Renal pelvis (tissue), 1 donor: ENCODE measurements at regions not wholly inside any gene's neighbourhood (a gene's known extent, or its start where the extent isn't known, plus 50 kb on each side); places are given as distances from the start of the nearest gene placed in this dataset.

Source experiments
- DNase-seq: peaks from one replicate; pipeline ENCODE4 v3.0.0-alpha.2; 2013

DNA sequence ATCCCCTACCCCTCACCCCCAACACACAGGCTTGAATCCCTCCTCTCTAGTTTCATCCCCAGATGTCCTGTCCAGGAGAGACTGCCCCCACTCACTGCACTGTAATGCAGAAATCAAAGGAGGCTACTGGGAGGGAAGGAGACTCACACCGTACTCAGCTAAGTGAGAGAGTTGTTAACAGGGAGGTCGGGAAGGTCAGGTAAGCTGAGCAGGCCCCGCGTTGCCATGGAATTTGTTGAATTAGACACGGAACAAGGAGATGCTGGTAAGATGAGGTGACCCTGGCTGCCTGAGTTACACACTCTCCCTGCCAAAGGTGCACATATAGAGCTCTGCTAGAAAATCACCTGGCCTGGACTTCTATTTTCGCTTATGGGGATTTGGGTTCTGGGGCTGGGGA lies 197.9 kb downstream of the NXPE2 start:
- DNase-seq: peak; percentile 60

DNA sequence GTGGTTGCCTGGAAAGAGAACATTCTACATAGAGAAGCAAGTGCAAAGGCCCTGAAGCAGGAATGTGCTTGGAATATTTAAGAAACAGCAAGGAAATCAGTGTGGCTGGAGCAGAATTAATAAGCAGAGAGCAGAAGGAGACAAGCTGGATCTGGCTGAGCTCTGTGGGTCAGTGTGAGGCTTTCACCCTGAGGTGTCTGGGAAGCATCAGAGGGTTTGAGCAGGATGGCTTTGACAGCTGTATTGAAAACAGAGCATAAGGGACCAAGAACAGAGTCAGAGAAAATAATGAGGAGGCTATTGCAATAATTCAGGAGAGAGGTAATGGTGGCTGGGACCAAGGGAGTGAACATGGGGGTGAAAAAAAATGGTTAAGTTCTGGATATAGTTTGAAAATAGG lies 199.6 kb downstream of the NXPE2 start:
- DNase-seq: no peak

DNA sequence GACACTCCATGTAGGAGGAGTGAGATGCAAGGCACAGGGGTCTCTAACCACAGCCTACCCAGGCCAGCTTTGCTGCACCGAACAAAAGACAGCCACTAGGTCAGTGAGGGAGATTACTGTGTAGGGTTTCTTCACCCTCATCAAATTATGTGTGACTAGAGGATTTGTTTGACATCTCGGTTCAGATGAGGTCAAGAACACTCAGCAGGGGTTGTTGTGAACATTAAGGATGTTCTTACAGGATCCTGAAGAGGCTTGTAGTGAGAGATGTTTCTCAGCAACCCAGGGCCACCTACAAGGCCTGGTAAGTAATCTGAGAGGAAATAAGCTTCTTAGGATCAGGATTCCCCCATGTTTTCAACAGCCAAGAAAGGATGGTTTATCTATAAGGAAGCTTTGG lies 202.1 kb downstream of the NXPE2 start:
- no peak for DNase-seq

DNA sequence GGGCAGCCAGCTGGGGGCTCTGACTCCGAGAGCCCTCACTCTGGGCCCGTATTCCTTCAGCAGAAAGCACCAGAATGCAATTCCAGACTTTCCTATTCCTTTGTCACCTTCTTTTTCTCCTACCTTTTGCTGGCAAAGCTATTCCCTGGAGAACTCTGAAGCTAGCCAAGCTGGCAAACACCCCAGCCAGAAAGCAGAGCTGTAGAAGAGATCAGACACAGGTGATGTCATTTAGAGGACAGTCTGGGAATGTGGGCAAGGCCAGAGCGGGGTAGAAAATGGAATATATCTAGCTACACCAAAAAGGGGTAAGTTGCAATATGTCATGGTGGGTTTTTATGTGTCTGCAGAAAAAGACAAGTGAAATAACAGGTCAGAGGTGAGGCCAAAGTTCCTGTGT lies 205.1 kb downstream of the NXPE2 start:
- no peak for DNase-seq

DNA sequence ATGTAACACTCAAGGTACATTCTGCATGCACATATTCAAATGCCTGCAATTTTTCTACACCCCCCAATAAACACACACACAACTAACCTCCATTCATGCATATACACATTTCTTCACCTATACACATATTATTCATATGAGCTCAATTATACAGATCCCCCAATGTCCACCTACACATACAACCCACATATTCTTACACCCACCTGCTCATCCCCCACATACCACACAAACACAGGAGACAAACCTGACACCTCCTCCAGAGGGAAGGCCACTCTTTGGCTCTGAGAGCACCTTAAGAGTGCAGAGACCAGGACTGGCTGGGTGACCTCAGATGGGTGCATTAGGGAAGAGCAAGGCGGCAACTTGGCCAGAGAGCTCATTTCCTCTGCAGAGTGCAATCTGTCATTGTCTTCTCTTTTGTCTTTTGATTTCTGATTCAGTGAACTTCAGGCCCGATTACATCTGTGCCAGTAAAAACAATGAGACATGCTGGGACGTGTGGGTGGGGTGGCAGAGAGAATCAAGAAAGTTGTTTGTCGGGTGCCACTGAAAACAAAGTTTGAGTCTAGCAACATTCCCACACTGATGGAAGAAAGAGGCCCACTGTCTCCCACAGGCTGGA lies 208.4 kb downstream of the NXPE2 start:
- DNase-seq: no peak

DNA sequence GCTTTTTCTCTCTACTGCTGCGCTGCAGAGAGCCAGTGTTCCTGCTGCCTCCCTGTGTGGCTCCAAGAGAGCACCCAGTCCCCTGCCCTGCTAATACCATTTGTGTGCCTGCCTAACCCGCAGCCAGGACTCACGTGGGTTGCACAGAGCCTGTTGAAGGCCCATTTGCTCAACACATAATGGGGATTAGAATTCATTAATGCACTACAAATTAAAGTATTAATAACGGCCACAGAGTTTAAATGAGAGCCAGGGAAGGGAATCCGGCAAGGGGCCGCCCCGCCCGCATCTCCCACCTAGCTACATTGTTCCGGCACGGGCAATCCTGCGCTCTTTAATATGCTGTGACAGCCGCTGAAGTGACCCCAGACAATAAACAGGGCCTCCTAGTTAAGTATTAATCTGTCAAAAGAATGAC lies 211.3 kb downstream of the NXPE2 start:
- DNase-seq: no peak

DNA sequence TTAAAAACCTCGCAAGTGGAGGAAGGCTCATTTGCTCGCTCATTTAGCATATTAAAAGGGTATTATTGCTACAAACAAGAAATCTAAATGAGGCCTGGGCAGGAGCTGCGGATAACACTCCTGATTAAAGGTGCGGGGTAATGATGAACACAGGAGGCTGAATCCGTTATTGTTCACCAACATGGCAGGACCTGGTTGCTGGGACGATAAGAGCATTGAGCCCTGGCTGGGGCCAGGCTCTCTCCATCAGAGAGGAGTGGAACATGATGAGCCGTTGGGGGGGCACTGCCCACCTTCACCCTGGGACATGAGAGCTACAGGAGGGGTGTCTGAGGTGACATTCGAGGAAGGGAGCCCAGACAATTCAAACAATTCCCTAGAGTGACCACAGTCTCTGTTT lies 211.7 kb downstream of the NXPE2 start:
- no peak for DNase-seq

DNA sequence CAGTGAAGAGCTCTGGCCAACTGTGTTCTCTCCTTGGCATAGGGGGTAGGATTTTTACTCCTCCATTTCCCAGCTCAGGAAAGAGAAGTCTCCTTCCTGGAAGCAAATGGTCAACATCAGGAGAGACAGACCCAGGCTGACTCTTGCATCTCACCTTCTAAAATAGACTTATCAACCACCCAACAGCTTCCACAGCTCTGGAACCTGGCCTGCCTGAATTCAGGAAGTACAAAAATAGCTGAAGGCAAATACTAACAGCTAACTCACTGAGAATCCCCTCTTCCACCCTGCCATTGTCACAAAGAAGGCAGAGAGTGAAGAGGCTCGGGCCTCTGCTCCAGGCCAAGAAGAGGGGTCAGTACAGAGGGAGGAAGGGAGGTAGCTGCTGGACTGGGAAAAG lies 213.6 kb downstream of the NXPE2 start:
- no peak for DNase-seq

DNA sequence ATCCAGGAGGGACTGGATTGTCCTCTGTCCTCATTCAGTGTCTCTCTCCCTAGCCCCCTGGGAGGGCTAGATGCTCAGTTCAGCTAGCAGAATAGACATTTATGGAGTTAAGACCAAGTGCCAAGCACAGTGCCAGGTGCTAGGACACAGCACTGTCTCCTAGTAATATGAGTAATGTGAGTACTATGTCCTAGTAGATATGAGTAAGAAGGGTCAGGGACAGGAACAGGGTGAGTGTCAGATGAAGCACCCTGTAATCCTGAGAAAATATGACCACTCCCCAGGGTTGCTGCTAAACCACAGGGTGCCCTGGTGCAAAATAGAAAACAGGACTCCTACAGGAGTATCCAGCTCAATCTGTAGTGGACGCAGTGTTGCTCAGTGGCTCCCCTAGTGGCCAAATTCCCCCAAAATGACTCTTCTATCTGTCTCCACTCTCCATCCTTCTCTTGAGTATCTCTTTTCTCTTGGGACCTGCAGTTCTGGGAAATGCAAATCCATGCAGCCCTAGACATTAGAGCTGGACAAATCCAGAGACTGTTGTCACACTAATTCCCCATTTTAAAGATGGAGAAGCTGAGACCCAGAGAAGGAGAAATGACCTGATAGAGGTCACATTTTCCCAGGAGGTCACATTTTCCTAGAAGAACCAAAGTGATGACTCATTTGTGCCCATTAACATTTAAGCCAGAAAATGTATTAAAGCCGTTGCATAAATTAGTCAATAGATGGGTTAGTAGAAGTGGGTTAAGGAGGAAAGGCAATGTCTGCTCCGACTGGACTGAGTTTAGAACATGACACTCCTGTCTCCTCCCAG lies 214.3 kb downstream of the NXPE2 start:
- no peak for DNase-seq

DNA sequence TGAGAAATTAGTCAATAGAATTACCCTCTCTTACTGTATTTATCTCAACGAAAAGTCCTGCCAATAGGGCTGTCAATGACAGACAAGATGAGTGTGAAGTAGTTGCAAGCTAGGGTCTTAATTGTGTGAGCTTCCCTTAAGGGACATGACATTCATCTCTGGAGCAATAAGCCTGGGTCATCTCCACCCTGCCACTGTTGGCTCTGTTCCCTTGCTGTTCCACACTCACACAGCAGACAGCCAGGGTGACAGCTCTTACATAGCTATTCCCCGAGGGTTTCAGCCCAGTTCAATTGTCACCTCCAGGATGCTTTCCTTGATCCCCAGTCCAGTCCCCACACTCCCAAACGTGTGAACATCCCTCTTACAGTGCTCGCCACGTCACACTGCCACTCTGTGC lies 215.0 kb downstream of the NXPE2 start:
- no peak for DNase-seq

DNA sequence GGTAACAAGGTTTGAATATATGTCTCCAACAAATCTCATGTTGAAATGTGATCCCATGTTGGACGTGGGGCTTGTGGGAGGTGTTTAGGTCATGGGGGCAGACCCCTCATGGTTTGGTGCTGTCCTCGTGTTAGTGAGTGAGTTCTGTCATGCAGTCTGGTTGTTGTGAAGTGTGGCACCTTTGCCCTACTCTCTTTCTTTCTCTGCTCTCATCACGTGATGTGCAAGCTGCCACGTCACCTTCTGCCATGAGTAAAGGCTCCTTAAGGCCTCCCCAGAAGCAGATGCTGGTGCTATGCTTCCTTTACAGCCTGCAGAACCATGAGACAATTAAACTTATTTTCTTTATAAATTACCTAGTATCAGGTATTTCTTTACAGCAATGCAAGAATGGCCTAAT lies 218.3 kb downstream of the NXPE2 start:
- DNase-seq: no peak

DNA sequence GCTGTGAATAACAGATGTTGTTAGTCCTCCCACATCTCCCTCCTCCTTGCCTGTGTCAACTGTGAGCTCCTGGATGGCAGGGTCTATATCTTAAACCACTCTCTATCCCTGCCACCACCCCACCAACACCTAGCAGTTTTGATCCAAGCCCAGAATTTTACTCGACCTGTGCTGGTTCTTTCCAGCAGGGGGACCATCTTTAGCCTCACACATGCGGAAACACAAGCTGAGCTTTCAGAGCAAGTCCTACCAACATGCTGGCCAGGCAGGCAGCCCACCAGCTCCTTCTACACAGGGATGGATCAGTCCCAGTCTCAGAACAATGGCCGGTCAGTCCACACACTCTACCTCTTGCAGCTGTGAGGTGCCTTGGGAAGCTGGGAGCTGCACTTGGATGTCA lies 231.5 kb downstream of the NXPE2 start:
- no peak for DNase-seq

DNA sequence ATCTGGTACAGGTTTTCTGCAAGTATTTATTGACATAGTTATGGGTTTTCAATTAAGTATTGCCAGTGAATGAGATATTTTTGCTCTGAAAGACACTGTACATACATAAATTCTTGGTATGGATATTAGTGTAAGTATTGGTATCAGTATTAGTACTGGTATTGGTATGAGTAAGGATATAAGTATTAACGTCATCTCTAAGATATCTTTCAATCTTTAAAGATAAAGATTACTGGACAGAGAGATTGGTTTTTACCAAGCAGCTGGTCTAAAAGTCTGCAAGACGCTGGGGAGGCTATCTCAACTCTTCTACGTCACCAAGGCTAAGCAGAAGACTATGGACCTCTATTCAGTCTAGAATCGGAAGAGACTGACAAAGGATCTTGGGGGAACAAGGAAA lies 234.5 kb downstream of the NXPE2 start:
- DNase-seq: no peak

DNA sequence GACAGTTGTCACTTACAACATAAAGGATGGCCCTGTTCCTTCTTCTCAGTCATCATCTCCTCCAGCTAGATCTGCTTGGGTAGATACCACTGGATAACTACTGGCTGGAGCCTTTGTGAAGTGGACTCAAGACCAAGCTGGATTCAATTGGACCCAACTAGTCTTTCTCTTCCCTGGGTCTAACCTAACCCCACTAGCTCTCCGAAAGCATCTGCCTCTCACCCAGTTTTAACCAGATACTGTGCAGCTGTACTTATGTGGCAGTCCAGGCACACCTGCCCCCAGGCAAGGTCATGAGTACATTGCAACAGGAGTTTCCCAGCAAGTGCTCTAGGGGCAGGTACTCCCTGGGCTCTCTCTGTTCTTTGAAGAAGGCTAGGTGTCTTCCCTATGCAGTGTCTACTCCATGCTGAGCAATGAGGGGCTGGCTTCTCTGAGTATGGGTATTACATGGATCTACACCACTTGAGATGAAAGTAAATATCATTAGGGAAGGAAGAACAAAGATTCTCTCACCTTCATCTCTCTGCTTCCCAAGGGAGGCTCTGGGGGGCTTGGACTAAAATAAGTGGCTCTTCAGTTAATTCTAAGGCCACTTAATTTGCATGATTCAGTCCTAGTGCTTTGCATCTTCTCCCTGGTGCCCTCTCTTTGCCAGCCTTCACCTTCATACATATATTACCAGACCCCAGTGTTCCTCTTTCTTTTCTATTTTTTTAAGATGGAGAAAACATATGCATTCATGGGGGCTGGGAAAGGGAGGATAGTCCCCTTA lies 236.1 kb downstream of the NXPE2 start:
- no peak for DNase-seq

DNA sequence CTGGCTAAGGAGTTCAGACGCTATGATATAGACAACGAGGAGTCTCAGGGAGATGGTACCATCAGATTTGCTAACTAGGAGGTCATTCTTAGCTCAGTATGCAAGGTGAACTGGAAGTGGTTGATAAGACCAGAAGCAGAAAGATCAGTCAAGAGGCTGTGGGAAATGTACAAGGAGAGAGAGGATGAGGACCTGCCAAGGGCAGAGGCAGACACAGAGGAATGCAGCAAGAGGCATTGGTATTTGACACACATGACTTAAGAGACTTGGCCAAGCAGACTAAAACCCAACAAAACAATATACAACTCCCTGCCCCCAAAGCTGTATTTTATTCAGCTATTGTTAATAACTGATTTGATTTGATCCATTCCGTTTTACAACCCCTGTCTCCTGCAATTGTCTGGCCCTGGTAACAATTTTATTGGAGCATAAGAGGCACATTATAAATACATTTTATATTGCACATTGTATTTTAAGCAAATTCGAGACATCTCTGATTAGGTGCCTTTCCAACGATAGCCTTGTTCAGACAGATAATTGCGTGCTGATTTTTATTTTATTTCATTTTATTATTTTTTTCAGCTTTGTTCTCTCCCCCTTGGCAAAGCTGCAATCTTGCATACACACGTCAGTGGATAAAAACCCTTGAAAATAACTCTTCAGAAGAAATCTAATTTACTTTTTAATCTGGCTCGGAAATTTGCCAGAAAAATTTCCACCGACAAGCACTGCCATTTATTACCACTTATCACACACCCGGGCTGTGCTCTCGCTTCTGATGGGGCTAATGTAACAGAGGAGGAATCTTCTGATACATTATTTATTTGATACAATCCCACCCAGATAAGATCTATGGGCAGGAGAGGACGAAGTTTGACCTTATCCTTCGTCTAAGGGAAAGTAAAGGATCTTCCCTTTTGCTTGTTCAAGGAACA lies 237.8 kb downstream of the NXPE2 start:
- DNase-seq: no peak

DNA sequence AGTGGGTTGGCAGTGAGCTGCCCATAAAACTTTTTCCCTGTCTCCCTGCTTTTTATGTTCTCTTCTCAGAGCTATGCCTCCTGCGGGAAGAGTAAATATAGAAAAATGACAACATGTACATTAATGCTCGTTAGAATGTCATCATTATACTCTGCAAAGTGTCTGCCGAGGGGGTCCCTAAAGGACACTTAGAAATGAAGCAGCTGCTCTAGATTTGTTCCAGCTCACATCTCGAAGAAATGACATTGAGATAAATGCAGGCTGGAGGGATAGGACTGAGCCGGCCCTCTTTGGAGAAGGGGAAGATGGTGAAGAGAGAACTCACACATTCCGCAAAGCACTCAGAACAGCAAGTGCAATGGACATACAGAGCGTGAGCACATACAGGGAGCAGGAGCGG lies 240.0 kb downstream of the NXPE2 start:
- DNase-seq: peak; percentile 54

DNA sequence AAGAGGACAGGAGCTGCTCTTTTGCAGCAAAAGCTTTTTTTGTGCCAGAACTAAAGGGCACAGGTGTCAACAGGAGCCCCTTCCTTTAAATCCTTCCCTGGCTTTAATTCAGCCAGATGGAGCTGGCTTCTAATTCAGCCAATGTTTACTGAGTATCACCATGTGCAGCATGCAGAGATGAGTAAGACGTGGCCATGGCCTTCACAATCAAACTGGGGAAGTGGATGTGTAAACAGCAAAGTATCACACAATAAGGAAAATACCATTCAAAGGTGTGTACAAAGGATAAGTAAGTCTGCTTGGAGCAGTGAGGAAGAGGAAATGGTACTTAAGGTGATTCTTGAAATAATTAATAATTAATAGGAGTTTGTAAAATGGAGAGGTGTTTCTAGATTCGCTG lies 243.4 kb downstream of the NXPE2 start:
- no peak for DNase-seq

DNA sequence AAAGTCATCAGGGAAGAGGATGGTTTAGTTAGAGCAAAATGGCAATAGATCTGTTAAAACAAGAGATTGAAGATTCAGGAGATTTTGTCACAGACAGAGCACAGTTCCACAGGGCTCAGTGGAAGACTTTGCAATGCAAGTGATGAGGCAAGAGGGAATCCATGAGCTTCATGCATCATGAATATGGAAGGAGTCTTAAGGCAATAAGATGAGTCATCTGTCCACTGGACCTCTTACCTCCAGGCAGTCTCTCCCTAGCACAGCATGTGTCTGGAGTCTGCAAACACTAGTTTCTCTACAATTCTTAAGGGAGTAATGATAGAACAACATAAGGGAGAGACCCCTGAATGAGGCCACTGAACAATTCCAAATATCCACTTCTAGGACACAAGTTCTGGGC lies 245.7 kb downstream of the NXPE2 start:
- no peak for DNase-seq

DNA sequence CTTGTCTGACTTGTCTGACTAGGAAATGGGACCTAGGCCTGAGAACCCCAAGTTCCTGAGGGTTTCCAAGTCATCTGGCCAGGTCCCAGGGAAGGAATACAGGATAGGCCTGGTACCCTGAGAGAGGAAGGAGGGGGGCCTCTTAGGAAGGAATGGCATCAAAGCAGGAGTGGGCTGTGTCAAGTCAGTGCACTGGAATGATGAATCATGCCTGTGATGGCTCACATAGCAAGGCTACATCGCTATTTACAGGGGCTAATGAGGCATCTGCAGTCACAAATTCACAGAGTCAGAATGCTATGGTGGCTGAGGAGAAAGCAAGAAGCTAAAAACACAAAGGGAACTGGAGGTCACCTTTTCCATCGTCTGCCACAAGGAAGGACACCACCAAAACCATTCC lies 247.3 kb downstream of the NXPE2 start:
- DNase-seq: no peak

DNA sequence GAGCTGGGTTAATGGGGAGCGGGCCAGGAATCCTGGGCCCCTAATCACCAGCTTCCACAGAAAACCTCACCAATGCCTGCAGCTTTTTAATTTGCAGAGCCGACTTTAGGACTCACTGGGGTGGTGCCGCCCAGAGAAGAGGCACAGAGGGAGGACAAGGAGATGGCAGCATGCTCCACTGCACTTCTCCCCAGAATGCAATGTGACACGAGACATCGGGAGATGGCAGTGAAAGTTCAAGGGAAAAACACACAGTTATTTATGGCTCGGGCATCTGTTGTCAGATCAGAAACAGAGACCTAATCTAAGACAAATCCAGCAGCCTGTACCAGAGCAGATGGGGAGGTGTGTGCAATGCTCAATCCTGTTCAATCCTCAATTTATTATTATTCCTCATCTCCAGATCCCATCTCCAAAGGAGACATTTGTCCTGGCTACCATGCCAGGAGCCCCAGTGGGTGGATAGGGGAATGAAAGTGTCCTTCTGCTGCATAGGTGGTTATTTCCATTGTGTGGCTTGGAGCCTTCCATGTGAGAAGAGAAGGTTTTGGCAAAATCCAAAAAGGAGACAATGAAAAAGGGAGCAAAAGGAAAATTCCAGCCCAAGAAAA lies 250.0 kb downstream of the NXPE2 start:
- no peak for DNase-seq

DNA sequence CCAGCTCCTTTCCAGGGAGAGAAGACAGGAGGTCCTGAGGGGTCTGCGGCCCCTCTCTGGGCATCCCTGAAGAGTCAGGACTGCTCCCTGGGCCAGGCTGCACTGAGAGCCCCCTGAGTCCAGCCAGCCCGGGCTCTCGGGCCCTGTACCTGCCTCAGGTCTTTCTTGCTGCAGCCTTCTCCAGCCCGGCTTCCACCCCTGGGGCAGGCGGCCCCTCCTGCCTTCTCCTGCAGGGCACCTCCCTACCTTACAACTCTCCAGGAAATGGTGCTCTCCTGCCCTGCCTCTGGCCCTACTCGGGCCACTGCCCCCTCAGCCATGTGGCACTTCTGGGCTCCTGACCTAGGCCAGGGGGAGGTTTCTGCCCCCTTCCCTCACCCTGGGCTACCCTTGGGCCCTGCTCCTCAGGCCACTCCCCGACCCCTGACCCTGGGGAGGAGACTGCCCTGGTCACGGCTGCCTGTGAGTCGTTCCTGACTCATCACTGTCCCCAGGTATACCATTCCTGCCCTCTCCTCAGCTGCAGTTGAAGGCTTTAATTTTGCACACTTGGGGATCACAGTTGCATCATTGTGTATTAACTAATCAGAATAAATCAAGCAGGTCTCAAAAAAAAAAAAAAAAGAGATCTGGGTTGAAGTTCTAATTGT lies 251.1 kb downstream of the NXPE2 start:
- no peak for DNase-seq
